ENCODE measurements at regions not wholly inside any gene's neighbourhood (a gene's known extent, or its start where the extent isn't known, plus 50 kb on each side); places are given as distances from the start of the nearest gene placed in this dataset.
"Not testable (repeated sequence)": the region's sequence is repeated elsewhere in the genome, so short reads cannot be mapped to it uniquely, and the experiment has no call there.

GRCh38 chr11:64428693-64429092 lies 69.7 kb downstream of the RPS6KA4 start:
- no peak for TF ChIP-seq CTCF (IDR thresholded peaks at IDR 0.05; ENCODE audit: insufficient read depth, low read length, missing control alignments)
- no peak overlapping the region for H3K4me3 ChIP-seq (ENCODE audit: low read depth, low read length)
- no peak for DNase-seq (ENCODE audit: low read depth, low spot score)
- ChIA-PET CTCF (interaction anchor here (3.4 kb wide), 1 partner anchor 21 kb away, joined by 25 read pairs; no protein-coding TSS in a partner anchor), POLR2A (no interaction called here)

- no peak for DNase-seq (ENCODE audit: low read depth, low spot score)
- ChIA-PET CTCF (interaction anchor here (1.3 to 3.4 kb wide), 2 partner anchors 17 to 20 kb away, joined by 4 to 25 read pairs; no protein-coding TSS in a partner anchor), POLR2A (no interaction called here)
- H3K4me3 ChIP-seq (ENCODE audit: low read depth, low read length): no peak overlapping the region
- TF ChIP-seq CTCF (IDR thresholded peaks at IDR 0.05; ENCODE audit: insufficient read depth, low read length, missing control alignments): no peak
Observed at GRCh38 chr11:64429970-64430369, 71.0 kb downstream of the RPS6KA4 start.

DNA sequence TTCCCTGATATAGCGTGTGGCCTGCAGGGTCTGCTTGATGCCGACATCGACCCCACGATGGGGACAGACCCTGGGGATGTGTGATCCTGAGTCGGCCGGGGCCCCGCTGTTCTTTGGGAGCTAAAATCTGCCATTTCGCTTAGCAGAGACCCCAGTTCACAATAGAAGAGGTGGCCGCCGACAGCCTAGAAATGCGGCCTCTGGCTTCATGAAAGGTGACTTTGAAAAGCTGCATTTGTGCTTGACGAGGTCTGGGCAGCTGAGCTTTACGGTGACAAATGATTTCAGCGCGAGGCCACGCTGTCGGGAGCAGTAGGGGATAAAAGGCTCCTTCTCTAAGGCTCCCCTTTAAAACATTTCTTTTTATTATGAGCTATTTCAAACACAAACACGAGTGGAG lies 71.7 kb downstream of the RPS6KA4 start:
- H3K4me3 ChIP-seq (ENCODE audit: low read depth, low read length): no peak overlapping the region
- TF ChIP-seq CTCF (IDR thresholded peaks at IDR 0.05; ENCODE audit: insufficient read depth, low read length, missing control alignments): no peak
- no peak for DNase-seq (ENCODE audit: low read depth, low spot score)
- ChIA-PET CTCF (interaction anchor here (1.3 to 3.4 kb wide), 2 partner anchors 18 to 19 kb away, joined by 4 to 25 read pairs; no protein-coding TSS in a partner anchor), POLR2A (no interaction called here)

DNA sequence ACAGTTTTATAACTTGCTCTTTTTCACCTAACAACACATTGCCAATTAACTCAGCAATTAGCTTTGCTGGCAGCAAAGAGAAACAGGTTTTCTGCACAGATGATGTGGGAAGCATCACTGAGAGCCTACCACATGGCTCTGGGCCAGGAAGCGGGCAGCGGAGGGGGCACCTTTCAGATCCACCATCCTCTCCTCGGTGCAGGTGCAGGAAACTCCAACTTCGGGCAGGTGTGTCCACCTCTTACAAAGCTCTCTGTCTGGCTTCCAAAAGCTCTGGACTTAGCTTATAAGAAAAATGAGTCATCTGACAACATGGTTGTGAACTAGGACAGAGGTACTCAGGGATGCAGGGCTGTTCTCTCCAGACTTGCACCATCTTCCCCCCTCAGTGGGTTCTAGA lies 77.0 kb downstream of the RPS6KA4 start:
- DNase-seq (ENCODE audit: low read depth, low spot score): no peak
- ChIA-PET POLR2A (no interaction called here), CTCF (interaction anchor here (1.4 to 2.3 kb wide), 2 partner anchors 13 to 19 kb away, joined by 3 to 21 read pairs; no protein-coding TSS in a partner anchor)
- H3K4me3 ChIP-seq (ENCODE audit: low read depth, low read length): no peak overlapping the region
- no peak for TF ChIP-seq CTCF (IDR thresholded peaks at IDR 0.05; ENCODE audit: insufficient read depth, low read length, missing control alignments)

DNA sequence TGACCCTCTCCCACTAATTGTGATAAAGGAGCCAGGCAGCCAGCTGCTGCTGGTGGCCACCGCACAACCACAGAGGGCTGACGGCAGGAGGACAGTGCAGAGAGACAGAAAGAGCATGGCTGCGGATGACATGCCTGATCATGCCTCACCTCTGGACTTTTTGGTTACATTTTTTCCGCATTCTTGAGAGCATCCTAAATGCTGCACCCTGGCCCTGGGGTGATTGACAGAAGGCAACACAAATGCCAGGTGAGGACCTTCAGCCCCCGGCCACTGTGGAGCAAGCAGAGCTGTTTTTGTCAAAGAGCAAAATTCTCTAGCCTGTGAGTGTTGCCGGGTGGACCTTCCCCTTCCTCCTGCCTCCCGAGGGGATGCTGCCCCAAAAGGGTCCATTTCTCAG lies 78.5 kb downstream of the RPS6KA4 start:
- ChIA-PET POLR2A (no interaction called here), CTCF (interaction anchor here (2.3 kb wide), 1 partner anchor 12 kb away, joined by 21 read pairs; no protein-coding TSS in a partner anchor)
- TF ChIP-seq CTCF (IDR thresholded peaks at IDR 0.05; ENCODE audit: insufficient read depth, low read length, missing control alignments): no peak
- no peak overlapping the region for H3K4me3 ChIP-seq (ENCODE audit: low read depth, low read length)
- no peak for DNase-seq (ENCODE audit: low read depth, low spot score)

- H3K4me3 ChIP-seq (ENCODE audit: low read depth, low read length): no peak overlapping the region
- ChIA-PET CTCF (interaction anchor here (1.1 to 2.8 kb wide), 3 partner anchors 10 to 17 kb away, joined by 4 to 38 read pairs (median 4); no protein-coding TSS in a partner anchor), POLR2A (no interaction called here)
- no peak for TF ChIP-seq CTCF (IDR thresholded peaks at IDR 0.05; ENCODE audit: insufficient read depth, low read length, missing control alignments)
- DNase-seq (ENCODE audit: low read depth, low spot score): no peak
Observed at GRCh38 chr11:64438986-64439771, 80.2 kb downstream of the RPS6KA4 start.

DNA sequence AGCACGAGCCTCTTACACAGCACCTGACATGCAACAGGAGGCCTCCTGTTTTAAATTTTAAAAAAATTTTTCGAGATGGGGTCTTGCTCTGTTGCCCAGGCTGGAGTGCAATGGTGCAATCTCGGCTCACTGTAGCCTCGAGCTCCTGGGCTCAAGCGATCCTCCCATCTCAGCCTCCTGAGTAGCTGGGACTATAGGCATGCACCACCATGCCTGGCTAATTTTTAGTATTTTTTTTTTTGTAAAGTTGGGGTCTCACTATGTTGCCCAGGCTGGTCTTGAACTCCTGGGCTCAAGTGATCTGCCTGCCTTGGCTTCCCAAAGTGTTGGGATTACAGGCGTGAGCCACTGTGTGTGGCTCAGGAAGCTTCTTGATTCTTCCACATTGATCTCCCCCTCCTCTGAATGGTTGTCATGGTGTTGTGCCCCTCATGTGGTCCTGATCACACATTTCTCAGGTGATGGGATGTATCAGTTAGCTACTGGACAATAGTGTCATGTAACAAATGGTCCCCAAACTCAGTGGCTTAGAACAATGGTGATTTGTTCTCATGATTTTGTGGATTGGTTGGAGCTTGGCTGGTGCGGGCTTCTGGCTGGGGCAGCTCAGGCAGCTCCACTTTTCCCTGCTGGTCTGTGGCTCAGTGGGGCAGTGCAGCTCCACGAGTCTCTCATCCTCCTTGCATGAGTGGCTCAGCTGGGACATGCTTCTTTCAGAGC lies 81.0 kb downstream of the RPS6KA4 start:
- POLR2A ChIA-PET; H3K4me3 ChIP-seq (ENCODE audit: low read depth, low read length); DNase-seq (ENCODE audit: low read depth, low spot score): not testable (repeated sequence)
- CTCF ChIA-PET: interaction anchor here (1.1 to 2.8 kb wide), 3 partner anchors 9 to 18 kb away, joined by 4 to 38 read pairs (median 4); no protein-coding TSS in a partner anchor

Data from AG04449 (cell line).